ENCODE measurements at regions not wholly inside any gene's neighbourhood (a gene's known extent, or its start where the extent isn't known, plus 50 kb on each side); places are given as distances from the start of the nearest gene placed in this dataset.

DNA sequence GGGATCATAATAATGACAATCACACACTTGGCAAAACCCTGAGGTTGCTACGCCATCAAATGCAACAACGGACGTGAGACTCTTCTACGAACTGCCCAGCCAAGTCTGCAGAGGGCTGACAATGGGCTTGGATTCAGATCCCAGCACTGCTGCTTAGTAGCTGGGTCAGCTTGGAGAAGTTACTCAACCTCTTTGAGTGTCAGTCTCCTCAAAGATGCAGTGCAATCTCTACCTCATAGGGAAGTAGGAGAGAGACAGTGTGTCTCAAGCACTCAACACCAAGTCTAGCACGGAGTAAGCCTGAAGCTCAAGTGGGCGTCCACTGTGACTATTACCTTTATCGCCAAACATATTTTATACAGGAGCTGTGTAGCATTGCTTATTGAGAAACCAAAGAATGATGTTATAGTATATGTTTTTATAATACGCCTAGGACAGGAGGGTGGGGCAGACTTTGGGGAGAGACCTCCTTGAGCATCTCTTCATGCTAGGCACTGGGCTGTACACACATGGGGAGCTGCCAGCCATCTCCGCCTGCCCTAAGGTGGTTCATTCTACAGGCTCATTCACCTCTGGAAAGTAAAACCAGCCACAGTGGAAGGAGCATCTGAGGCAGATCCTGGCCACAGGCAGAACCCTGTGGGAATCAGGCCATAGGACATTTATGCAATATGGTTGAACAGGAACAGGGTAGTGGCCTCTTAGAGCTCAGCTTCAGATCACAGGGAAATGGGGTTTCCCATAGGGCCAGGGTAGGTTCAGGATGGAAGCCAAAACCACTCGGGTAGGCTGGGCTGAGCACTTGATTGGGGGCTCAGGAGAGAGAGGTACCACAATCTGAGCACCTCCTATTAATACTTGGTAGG, 160.2 kb downstream of the MRPL14 start:
- DNase-seq = no peak

GRCh38 chr6:43966374-43966658, 160.9 kb downstream of the MRPL14 start:
- DNase-seq = no peak

GRCh38 chr6:43965628-43966373, 161.5 kb downstream of the MRPL14 start:
- DNase-seq = no peak

DNA sequence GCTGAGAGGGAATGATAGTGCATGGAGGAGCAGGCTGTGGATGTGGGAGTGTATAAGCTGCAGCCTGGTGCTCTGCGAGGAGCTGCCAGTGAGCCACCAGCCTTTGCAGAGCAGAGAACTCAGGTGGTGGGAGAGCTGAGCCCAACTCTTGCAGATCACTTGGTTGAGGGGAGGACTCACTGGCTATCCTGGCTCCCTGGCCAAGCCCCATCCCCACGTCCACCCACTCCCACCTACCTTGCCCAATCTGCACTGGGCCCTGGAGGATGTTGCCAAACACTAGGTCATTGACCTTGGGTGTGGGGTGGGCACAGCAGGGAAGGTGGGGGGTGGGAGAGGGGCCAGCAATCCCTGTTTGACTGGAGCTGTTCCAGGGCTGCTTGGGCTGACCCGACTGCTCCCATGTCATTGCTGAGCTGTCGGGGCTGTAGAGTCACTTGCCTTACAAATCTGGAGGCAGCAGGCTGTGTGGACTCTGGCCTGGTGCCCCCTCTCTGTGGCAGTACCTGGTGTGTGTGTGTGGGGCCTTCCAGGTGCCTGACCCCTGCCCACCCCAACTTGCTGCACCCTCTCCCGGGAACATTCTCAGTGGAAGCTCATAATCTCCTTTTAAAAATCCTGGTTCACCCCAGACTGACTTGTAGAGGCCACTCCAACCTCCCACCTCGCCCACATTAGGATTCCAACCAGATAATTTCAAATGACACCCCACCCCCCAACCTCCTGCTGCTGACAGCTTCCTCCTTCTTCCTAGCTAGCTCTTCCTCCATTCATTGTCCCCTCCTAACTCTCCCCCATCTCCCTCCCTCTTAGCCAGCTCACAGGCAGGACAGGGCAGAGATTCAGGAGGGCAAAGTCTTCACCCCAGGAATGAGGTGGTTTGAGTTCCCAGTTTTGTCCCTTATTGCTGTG, 162.3 kb downstream of the MRPL14 start:
- no peak for DNase-seq

DNA sequence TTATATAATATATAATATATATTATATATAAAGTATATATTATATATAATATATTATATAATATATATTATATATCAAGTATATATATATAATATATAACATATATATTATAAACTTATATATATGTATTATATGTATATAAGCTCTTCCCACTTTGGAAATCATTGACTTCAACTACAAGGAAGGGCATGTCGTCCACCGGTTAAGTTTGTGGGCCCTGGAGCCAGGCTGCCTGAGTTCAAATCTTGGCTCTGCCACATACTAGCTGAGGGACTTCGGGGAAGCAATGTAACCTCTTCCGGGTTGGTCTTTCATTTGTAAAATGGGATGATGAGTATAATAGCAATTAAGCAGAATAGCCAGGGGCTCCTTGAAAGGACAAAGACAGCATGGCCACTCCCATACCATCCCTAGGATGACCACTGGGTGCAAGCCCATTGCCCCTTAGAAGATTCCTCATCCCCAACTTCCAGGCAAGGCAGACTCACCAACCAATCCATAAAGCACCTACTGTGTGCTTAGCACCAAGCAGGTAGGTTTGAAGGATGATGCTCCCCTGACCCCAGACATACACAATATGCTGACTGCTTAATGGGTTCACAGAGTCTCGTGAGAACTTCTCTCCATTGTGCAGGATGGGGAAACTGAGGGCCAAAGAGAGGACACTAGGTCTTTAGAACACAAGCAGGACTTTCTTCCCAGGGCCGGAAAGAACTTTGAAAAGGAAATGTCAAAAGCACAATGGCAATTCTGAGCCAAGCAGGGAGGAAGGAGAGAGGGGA, 163.2 kb downstream of the MRPL14 start:
- no peak for DNase-seq

DNA sequence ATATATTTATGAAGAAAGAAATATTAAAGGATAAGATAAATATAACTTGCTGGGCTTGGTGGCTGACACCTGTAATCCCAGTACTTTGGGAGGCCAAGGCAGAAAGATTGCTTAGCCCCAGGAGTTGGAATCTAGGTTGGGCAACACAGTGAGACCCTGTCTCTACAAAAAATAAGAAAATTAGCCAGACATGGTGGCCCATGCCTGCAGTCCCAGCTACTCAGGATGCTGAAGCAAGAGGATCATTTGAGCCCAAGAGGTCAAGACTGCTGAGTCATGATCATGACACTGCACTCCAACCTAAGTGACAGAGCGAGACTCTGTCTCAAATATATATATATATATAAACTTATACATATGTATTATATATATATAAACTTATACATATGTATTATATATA, 164.0 kb downstream of the MRPL14 start:
- no peak for DNase-seq

DNA sequence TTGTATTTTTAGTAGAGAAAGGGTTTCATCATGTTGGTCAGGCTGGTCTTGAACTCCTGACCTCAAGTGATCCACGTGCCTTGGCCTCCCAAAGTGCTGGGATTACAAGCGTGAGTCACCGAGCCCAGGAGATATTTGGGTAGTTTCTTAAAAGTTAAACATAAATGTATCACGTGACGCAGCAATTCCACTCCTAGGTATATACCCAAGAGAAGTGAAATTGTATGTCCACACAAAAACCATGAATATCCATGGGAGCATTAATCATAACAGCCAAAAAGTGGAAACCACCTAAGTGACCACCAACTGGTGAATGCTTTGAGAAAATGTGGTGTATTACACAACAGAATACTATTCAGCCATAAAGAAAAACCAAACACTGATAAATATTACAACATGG, 164.8 kb downstream of the MRPL14 start:
- no peak for DNase-seq

GRCh38 chr6:43957273-43957672, 170.0 kb downstream of the MRPL14 start:
- no peak for DNase-seq

DNA sequence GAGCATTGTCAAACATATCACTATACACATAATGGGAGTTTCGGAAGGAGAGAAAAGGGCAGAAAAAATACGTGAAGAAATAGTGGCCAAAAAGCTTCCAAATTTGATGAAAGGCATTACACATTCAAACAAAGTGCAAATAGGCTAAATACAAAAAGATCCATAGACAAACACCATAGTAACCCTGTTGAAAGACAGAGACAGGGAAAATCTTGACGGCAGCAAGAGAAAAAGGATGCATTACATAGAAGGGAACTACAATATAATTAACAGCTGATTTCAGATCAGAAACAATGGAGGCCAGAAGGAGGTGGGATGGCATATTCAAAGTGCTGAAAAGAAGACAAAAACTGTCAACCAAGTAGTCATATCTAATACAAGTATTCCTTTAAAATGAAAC, 170.8 kb downstream of the MRPL14 start:
- no peak for DNase-seq

GRCh38 chr6:43954311-43955131, 172.7 kb downstream of the MRPL14 start:
- no peak for DNase-seq

DNA sequence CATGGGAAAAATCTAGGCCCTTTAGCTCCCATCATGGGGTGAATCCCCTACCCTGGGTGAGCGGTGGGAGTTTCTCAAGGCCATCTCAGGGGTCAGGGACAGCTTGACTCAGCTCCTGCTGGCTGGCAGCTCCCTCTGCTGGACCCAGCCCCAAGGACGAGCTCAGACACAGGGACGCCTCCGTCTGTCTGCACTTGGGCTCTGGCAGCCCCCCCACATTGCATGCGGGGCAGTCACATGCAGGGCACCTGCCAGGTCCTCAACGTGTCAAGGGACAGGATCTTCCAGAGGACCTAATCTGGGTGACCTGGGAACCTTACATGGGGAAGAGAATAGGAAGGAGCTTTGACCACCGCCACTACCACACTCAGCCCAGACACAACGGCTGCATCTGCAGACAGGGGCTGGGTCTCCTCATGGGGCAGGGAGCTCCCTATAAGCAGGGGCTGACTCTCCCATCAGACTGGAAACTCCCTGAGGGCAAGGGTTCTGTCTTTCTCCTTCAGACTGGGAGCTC, 173.4 kb downstream of the MRPL14 start:
- no peak for DNase-seq

DNA sequence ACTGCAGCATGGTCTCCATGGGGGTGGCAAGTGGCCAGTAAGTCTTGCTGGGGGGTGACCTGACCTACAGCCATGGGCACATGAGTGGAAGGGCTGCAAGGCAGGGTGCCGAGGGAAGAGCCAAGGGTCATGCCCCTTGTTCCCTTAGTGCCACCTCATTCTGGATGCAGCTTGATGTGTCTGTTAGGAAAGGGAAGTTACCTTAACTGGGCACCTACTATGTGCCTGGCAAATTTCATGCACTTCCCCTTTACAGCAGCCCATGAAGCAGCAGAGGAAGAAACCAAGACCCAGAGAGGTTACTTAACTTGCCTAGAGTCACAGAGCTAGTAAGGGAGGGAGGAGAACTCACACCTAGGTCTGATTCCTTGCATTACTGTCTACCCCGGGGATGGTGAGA, 174.0 kb downstream of the MRPL14 start:
- DNase-seq = no peak

- no peak for DNase-seq
Observed at GRCh38 chr6:43952746-43953145, 174.5 kb downstream of the MRPL14 start.

GRCh38 chr6:43951756-43952675, 175.2 kb downstream of the MRPL14 start:
- DNase-seq = no peak

GRCh38 chr6:43951063-43951755, 176.0 kb downstream of the MRPL14 start:
- no peak for DNase-seq

- no peak for DNase-seq
Observed at GRCh38 chr6:43950731-43951062, 176.6 kb downstream of the MRPL14 start.

DNA sequence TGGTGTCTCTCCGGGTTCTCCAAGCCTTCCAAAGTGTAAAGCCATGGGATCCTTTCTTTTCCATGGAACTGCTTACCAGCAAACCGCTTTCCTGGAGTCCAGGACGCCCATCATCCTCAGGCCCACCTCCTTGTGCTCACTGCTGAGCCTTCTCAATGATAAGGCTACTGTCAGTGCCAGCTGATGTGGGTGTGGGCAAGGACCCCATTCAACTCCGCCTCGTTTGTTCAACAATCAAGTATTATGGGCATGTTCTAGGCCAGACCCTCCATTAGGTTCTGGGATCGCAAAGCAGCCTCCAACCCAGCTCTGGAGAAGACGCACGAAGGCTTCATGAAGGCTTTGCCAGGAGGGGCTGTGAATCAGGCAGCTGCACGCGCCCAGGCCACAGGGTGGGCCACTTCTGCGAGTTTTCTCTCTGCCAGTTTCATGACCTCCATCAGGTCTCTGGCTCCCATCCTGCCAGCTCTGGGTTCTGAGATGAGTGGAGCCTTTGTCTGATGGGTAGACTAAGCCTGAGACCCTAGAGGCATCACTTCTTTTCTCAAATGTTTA, 177.1 kb downstream of the MRPL14 start:
- DNase-seq = no peak

DNA sequence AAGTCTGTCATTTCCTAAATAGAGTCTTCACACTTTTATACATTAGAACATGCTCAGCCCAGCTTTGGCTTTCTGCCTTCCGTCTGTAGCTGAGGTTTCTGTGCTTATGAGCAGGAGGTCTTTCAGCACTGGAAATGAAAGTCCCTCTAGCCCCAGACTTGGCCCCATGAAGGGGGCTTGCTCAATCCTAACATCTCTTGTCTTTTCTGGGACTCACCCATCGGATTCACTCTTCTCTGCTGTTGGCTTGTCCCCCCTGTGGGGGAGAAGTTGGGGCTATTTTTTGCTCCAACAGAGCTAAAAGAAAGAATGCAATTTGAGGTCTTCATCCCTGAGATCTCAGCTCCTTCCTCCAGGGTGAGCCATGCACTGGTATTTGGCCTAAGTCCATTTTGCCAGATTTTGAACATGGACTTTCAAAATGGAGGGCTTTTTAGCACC, 177.7 kb downstream of the MRPL14 start:
- DNase-seq = no peak

Data from occipital lobe (tissue), 1 donor.